Pulmonary artery endothelial cell (primary cell): ENCODE measurements at regions not wholly inside any gene's neighbourhood (a gene's known extent, or its start where the extent isn't known, plus 50 kb on each side); places are given as distances from the start of the nearest gene placed in this dataset.

ENCODE experiments used
- DNase-seq: peaks from one replicate; pipeline ENCODE4 v3.0.0-alpha.2; 2011; ENCODE audit warnings: low read depth, low spot score

DNA sequence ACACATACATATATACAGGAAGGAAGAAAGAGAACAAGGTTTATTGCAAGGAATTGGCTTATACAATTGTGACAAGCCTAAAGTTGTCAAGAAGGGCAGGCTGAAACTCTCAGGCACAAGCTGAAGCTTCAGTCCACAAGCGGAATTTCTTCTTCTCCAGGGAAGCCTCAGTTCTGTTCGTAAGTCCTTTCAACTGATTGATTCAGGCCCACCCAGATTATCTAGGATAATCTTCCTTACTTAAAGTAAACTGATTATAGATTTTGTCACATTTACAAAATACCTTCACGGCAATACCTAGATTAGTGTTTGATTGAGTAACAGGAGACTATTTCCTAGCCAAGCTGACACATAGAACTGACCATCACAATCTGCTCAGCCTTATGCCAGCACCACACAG is 81.5 kb upstream of the TMEM260 start:
- no peak for DNase-seq

- DNase-seq = no peak
Measured at GRCh38 chr14:56501909-56502530, 77.6 kb upstream of the TMEM260 start.

DNA sequence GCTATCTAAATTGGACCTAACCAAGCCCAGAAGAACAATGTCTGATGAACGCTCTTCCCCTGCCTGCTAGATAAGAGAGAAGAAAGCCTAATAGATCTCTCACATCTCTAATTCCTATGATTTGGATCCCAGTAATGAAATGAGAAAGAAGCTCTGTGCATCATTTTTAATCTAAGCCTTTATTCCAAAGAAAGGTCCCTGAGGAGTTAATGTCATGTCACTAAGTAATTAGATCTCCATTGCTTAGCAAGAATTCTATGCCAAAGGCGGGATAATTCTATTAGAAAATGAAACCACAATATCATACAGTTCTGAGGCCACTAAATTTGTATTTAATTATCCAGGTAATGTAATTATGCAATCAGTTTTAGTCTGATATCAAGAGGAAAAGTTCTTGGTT is 74.2 kb upstream of the TMEM260 start:
- no peak for DNase-seq

DNA sequence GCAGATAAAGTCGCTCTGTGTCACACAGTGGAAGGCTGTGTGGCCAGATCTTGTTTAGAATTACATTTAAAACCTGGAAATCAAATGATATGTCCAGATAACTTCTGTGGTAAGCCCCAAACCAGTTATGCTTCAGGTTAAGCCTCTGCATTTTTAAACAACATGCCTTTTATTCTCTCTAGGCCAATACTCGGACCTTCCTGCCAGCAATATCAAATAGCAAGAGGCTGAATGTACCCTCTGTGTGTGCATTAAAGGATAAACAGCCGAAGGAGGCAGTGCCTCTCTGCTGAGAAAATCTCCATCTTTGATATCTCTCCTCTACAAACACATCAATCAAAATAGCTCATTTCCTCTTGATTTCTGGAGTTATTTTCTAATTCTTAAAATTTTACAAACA is 67.1 kb upstream of the TMEM260 start:
- no peak for DNase-seq

GRCh38 chr14:56514663-56515371 is 64.8 kb upstream of the TMEM260 start:
- no peak for DNase-seq

- no peak for DNase-seq
Measured at GRCh38 chr14:56515739-56516138, 63.9 kb upstream of the TMEM260 start.

DNA sequence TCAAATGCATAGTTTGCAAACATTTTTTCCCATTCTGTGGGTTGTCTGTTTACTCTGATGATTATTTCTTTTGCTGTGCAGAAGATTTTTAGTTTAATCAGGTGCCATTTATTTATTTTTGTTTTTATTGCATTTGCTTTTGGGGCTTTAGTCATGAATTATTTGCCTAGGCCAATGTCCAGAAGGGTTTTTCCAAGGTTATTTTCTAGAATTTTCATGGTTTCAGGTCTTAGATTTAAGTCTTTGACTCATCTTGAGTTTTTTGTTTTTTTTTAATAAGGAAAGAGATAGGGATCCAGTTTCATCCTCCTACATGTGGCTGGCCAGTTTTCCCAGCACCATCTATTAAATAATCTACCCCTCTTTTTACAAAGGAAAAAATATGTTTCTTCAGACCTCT is 57.2 kb upstream of the TMEM260 start:
- DNase-seq = no peak

DNA sequence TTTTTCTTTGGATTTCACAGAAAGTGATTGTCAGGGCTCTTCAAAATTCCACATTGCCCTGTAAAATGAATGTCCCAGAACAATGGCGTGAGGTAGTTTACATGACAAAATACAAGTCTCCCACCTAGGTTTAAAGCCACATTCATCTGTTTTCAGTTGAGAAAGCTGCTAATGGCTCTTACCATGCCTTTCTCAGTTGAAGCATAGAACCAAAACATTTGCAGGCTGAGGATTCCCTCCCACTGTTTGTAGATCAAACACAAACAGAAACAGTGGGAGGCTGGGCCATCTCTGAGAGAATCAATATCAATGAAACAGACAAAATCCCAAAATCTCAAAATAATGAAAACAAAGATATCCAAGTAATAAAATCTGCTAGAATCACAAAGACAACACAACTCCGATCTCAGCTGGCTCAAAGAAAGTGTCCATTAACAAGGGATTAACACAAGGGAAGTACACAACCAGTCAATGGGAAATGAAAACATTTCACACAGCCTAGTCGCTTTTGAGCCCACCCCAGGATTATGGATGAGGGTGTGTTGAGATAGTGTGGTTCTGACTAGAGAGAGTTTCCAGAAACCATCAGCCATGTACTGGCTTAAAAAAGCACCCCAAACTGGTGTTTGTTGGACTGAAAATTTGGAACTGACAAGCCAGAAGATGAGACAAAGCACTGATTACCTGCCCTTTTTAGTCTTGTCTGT is 54.5 kb upstream of the TMEM260 start:
- DNase-seq = no peak

GRCh38 chr14:56528927-56529326 is 50.7 kb upstream of the TMEM260 start:
- DNase-seq = no peak
